ENCODE measurements at regions not wholly inside any gene's neighbourhood (a gene's known extent, or its start where the extent isn't known, plus 50 kb on each side); places are given as distances from the start of the nearest gene placed in this dataset.
"Not testable (repeated sequence)": the region's sequence is repeated elsewhere in the genome, so short reads cannot be mapped to it uniquely, and the experiment has no call there.

DNA sequence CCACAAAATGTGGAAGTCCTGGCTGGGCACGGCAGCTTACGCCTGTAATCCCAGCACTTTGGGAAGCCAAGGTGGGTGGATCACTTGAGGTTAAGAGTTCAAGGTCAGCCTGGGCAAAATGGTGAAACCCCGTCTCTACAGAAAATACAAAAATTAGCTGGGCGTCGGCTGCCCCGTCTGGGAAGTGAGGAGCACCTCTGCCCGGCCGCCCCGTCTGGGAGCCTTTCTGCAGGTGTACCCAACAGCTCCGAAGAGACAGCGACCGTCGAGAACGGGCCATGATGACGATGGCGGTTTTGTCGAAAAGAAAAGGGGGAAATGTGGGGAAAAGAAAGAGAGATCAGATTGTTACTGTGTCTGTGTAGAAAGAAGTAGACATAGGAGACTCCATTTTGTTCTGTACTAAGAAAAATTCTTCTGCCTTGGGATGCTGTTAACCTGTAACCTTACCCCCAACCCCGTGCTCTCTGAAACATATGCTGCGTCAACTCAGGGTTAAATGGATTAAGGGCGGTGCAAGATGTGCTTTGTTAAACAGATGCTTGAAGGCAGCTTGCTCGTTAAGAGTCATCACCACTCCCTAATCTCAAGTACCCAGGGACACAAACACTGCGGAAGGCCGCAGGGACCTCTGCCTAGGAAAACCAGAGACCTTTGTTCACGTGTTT lies 75.0 kb downstream of the HAPSTR1 start:
- not testable (repeated sequence) for H3K36me3 Mint-ChIP-seq (ENCODE audit: insufficient read depth); DNase-seq; H3K4me1 Mint-ChIP-seq (ENCODE audit: low read depth in 2 of 2); H3K27ac Mint-ChIP-seq; H3K4me3 Mint-ChIP-seq; ATAC-seq (replicated peaks); H3K9me3 Mint-ChIP-seq
- peaks cover 8 to 10% of the 10 kb centered on the region in 2 donors for H3K27me3 Mint-ChIP-seq

DNA sequence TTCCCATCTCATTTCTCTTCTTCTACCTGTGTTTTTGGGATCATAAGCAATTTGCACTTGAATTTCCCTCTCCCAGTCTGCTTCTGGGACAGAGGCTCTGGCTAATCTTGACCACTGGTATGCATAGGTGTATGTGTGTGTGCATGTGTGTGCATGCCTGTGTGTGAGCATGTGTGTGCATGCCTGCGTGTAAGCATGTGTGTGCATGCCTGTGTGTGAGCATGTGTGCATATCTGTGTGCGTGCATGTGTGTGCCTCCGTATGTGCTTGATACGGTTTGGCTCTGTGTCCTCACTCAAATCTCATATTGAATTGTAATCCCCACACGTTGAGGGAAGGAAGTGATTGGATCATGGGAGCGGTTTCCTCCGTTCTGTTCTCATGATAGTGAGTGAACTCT lies 77.7 kb downstream of the HAPSTR1 start:
- Mint-ChIP-seq H3K36me3 (ENCODE audit: insufficient read depth) (no peaks in the 10 kb centered on the region), H3K4me1 (ENCODE audit: low read depth in 2 of 2) (no peaks in the 10 kb centered on the region), H3K4me3 (no peak overlapping the region), H3K27ac (no peak overlapping the region), H3K27me3 (peaks cover 8 to 16% of the 10 kb centered on the region in 2 donors), H3K9me3 (no peaks in the 10 kb centered on the region)
- DNase-seq (no peak), ATAC-seq (replicated peaks) (no peak)

DNA sequence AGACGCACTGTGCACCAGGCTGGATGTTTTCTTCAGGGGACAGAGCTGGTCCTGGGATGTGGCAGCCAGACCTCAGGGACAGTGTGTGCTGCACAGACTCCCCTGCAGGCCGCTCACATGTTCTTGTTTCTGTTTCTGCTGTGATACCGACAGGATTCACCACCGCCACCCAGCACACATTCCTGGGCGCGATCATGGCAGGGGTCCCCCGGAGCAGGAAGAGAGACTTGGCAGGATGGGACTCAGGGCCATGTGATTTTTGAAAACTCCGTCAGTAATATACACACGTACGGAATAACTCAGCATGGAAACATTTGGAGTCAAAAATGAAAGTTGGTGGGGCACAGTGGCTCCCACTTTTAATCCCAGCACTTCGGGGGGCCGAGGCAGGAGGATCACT lies 79.0 kb downstream of the HAPSTR1 start:
- DNase-seq (no peak), ATAC-seq (replicated peaks) (no peak)
- H3K27ac Mint-ChIP-seq, result no peak overlapping the region
- H3K9me3 Mint-ChIP-seq, result no peaks in the 10 kb centered on the region
- H3K4me1 Mint-ChIP-seq (ENCODE audit: low read depth in 2 of 2), result no peaks in the 10 kb centered on the region
- peaks cover 8 to 25% of the 10 kb centered on the region in 2 donors for H3K27me3 Mint-ChIP-seq
- no peak overlapping the region for H3K4me3 Mint-ChIP-seq
- H3K36me3 Mint-ChIP-seq (ENCODE audit: insufficient read depth), result no peaks in the 10 kb centered on the region

DNA sequence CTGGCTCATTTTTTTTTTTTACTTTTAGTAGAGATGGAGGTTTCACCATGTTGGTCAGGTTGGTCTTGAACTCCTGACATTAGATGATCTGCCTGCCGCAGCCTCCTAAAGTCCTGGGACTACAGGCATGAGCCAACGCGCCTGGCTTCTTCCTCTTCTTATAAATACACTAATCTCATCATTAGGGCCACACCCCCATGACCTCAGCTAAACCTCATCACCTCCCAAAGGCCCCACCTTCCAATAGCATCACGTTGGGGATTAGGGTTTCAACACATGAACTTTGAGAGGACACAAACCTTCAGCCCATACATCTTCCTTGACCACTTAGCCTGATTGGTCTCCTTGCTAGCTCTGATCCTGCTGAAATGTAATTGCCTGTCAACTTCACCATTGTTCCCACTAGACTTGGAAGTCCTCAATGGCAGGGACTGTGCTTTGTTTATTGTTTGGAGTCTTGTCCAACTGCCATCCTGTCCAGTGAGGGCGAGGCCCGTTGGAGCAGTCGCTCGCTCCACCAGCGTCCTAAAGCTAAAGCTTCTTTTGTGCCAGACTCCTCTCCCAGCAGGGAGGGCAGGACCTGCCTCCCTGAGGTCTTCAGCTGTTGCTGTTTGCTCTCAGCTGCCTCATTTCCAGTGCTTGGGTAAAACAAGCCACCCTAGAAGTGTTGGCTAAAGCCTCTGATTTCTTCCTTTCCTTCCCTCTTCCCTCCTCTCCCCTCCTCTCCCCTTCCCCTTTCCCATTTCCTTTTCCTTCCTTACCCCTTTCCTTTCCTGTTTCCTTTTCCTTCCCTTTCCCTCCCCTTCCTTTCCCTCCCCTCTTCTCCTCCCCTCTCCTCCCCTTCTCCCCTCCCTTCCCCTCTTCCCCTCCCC lies 85.3 kb downstream of the HAPSTR1 start:
- ATAC-seq (replicated peaks), result no peak
- Mint-ChIP-seq H3K27ac (no peak overlapping the region), H3K36me3 (ENCODE audit: insufficient read depth) (no peaks in the 10 kb centered on the region), H3K4me3 (no peak overlapping the region), H3K9me3 (no peaks in the 10 kb centered on the region), H3K4me1 (ENCODE audit: low read depth in 2 of 2) (no peaks in the 10 kb centered on the region), H3K27me3 (peaks cover 21 to 65% of the 10 kb centered on the region in 2 donors)
- no peak for DNase-seq

DNA sequence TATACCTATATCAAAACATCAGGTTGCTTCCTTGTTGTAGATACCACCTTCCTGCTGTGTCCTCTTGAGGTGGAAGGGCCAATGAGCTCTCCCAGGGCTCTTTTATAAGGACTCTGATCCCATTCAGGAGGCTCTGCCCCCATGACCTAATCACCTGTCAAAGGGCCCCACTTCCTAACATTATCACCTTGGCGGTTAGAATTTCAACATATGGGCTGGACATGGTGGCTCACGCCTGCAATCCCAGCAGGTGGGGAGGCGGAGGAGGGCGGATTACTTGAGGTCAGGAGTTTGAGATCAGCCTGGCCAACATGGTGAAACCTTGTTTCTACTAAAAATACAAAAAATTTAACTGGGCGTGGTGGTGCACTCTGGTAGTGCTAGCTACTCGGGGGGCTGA lies 86.4 kb downstream of the HAPSTR1 start:
- no peak for ATAC-seq (replicated peaks)
- DNase-seq, result no peak
- no peaks in the 10 kb centered on the region for H3K36me3 Mint-ChIP-seq (ENCODE audit: insufficient read depth)
- no peak overlapping the region for H3K4me3 Mint-ChIP-seq
- H3K27me3 Mint-ChIP-seq, result peaks cover 21 to 76% of the 10 kb centered on the region in 2 donors
- no peaks in the 10 kb centered on the region for H3K9me3 Mint-ChIP-seq
- H3K4me1 Mint-ChIP-seq (ENCODE audit: low read depth in 2 of 2), result no peaks in the 10 kb centered on the region
- no peak overlapping the region for H3K27ac Mint-ChIP-seq

DNA sequence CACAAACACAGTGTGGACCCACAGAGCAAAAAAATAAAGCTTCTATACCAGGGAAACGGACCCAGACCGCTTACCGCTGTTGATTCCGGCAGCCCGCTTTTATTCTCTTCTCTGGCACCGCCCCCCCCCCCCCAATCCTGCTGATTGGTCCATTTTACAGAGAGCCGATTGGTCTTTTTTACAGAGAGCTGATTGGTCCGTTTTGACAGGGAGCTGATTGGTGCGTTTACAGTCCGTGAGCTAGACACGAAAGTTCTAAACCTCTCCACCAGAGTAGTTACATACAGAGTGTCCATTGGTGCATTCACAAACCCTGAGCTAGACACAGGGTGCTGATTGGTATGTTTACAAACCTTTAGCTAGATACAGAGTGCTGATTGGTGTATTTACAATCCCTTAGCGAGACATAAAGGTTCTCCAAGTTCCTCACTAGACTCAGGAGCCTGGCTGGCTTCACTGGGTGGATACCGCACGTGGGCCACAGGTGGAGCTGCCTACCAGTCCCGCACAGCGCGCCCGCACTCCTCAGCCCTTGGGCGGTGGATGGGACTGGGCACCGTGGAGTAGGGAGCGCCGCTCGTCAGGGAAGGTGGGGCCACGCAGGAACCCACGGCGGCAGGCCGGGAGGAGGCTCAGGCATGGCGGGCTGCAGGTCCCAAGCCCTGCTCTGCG lies 92.4 kb downstream of the HAPSTR1 start:
- H3K4me1 Mint-ChIP-seq (ENCODE audit: low read depth in 2 of 2), result no peaks in the 10 kb centered on the region
- H3K27ac Mint-ChIP-seq, result no peak overlapping the region
- no peaks in the 10 kb centered on the region for H3K9me3 Mint-ChIP-seq
- DNase-seq (no peak), ATAC-seq (replicated peaks) (no peak)
- no peaks in the 10 kb centered on the region for H3K36me3 Mint-ChIP-seq (ENCODE audit: insufficient read depth)
- H3K27me3 Mint-ChIP-seq, result peaks cover 15 to 35% of the 10 kb centered on the region in 2 donors
- H3K4me3 Mint-ChIP-seq, result no peak overlapping the region

DNA sequence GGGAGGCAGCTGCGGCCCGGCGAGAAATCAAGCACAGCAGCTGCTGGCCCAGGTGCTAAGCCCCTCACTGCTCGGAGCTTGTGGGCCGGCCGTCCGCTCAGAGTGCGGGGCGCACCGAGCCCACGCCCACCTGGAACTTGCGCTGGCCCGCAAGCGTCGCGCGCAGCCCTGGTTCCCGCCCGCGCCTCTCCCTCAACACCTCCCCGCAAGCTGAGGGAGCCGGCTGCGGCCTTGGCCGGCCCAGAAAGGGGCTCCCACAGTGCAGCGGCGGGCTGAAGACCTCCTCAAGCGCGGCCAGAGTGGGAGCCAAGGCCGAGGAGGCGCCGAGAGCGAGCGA lies 92.9 kb downstream of the HAPSTR1 start:
- Mint-ChIP-seq H3K27me3 (peaks cover 12 to 30% of the 10 kb centered on the region in 2 donors), H3K27ac (no peak overlapping the region), H3K4me1 (ENCODE audit: low read depth in 2 of 2) (no peaks in the 10 kb centered on the region), H3K4me3 (no peak overlapping the region), H3K9me3 (no peaks in the 10 kb centered on the region), H3K36me3 (ENCODE audit: insufficient read depth) (no peaks in the 10 kb centered on the region)
- ATAC-seq (replicated peaks), result no peak
- no peak for DNase-seq

DNA sequence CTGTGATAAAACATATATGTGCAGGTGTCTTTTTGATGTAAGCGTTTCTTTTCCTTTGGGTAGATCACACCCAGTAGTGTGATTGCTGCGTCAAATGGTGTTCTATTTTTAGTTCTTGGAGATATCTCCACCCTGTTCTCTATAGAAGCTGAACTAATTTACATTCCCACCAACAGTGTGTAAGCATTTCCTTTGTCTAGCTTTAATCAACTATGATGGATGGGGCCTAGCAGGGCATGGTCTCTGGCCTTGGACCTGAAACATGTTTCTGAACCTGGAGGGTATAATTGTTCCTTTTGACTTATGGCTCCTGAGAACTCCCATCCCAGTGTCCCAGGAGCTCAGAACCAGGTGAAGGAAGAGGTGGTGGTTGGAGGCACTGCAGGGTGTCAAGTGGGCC lies 93.9 kb downstream of the HAPSTR1 start:
- H3K4me3 Mint-ChIP-seq, result no peak overlapping the region
- no peak overlapping the region for H3K27ac Mint-ChIP-seq
- no peaks in the 10 kb centered on the region for H3K36me3 Mint-ChIP-seq (ENCODE audit: insufficient read depth)
- peaks cover 5 to 24% of the 10 kb centered on the region in 2 donors for H3K27me3 Mint-ChIP-seq
- no peaks in the 10 kb centered on the region for H3K4me1 Mint-ChIP-seq (ENCODE audit: low read depth in 2 of 2)
- no peak for ATAC-seq (replicated peaks)
- DNase-seq, result no peak
- no peaks in the 10 kb centered on the region for H3K9me3 Mint-ChIP-seq

DNA sequence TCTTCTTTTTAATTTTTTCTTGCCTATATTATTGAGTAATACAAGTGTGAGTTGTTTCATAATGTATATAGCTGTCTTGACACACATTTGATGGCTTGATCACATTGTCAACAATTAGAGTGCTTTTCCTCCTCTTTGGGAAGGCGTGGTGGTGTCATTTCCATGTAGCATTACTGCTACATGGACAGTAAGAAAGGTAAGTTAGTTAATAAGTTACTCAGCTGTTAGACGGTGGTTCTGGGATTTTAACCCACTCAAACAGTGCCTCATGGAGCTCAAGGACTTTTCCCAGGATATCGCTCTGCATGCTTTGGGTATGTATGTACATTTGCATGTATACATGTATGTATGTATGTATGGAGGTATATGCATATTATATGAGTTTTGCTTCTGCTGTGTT lies 94.6 kb downstream of the HAPSTR1 start:
- DNase-seq (no peak), ATAC-seq (replicated peaks) (no peak)
- no peak overlapping the region for H3K27ac Mint-ChIP-seq
- H3K4me3 Mint-ChIP-seq, result no peak overlapping the region
- H3K36me3 Mint-ChIP-seq (ENCODE audit: insufficient read depth), result no peaks in the 10 kb centered on the region
- H3K27me3 Mint-ChIP-seq, result peaks cover 1 to 18% of the 10 kb centered on the region in 2 donors
- H3K9me3 Mint-ChIP-seq, result no peaks in the 10 kb centered on the region
- no peaks in the 10 kb centered on the region for H3K4me1 Mint-ChIP-seq (ENCODE audit: low read depth in 2 of 2)

DNA sequence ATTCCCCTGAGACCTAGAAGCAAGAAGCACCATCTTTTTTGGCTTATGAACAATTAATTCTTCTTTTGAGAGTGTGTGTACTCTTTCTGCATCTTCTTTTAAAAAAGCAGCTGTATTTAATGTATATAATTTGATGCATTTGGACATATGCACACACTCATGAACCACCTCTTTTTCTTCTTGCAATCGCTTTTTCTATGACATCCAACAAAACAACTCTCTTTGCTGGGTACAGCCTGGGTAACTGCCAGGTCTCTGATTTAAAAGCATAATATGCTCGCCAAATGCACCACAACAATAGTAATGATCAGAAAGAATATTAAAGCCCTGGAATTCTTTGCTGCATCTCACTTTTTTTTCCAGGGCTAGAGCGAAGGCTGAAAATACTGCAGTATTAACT lies 97.3 kb downstream of the HAPSTR1 start:
- H3K9me3 Mint-ChIP-seq, result no peaks in the 10 kb centered on the region
- no peak for ATAC-seq (replicated peaks)
- H3K36me3 Mint-ChIP-seq (ENCODE audit: insufficient read depth), result no peaks in the 10 kb centered on the region
- peaks cover 0 to 6% of the 10 kb centered on the region in 2 donors for H3K27me3 Mint-ChIP-seq
- DNase-seq, result no peak
- H3K27ac Mint-ChIP-seq, result no peak overlapping the region
- H3K4me3 Mint-ChIP-seq, result no peak overlapping the region
- H3K4me1 Mint-ChIP-seq (ENCODE audit: low read depth in 2 of 2), result no peaks in the 10 kb centered on the region

DNA sequence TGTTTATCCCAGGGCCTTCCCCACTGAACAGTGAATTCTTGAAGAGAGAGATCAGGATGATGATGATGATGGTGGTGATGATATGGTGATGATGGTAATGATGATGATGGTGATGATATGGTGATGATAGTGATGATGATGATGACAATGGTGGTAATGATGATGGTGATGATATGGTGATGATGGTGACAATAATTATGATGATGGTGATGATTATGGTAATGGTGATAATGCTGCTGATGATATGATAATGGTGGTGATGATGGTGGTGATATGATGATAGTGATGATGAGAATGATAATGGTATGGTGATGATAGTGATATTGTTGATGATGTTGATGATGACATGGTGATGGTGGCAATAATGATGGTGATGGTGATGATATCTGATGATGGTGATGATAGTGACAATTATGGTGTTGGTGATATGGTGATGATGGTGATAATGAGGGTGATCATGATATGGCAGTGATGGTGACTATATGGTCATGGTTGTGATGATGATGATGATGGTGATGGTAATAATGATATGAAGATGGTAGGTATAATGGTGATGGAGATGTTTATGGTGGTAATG lies 99.9 kb downstream of the HAPSTR1 start:
- H3K27me3 Mint-ChIP-seq, result peaks cover under 1 to 15% of the 10 kb centered on the region in 2 donors
- H3K27ac Mint-ChIP-seq, result no peak overlapping the region
- no peak for DNase-seq
- H3K4me1 Mint-ChIP-seq (ENCODE audit: low read depth in 2 of 2), result no peaks in the 10 kb centered on the region
- no peak for ATAC-seq (replicated peaks)
- no peaks in the 10 kb centered on the region for H3K36me3 Mint-ChIP-seq (ENCODE audit: insufficient read depth)
- H3K9me3 Mint-ChIP-seq, result no peaks in the 10 kb centered on the region
- H3K4me3 Mint-ChIP-seq, result no peak overlapping the region

DNA sequence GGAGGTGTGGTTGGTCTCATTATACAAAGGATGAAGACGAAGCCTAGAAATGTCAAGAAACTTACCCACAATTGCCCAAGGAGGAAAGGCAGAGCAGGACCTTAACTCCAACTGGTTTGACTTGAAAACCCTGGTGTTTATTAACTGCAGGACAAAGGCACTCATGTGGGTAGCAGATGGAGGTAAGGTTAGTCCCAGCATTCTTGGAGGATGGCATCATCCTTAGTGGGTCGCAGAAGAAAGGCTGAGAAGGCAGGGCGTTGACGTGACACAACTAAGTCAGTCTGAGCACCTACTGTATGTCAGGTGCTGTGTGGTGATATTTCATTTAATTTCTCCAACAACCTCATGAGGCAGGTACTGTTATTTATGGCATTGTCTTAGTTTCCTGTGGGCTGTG lies 101.3 kb downstream of the HAPSTR1 start:
- no peaks in the 10 kb centered on the region for H3K36me3 Mint-ChIP-seq (ENCODE audit: insufficient read depth)
- H3K27ac Mint-ChIP-seq, result no peak overlapping the region
- no peak overlapping the region for H3K4me3 Mint-ChIP-seq
- DNase-seq, result no peak
- no peaks in the 10 kb centered on the region for H3K4me1 Mint-ChIP-seq (ENCODE audit: low read depth in 2 of 2)
- no peaks in the 10 kb centered on the region for H3K9me3 Mint-ChIP-seq
- peaks cover 9 to 15% of the 10 kb centered on the region in 2 donors for H3K27me3 Mint-ChIP-seq
- ATAC-seq (replicated peaks), result no peak

DNA sequence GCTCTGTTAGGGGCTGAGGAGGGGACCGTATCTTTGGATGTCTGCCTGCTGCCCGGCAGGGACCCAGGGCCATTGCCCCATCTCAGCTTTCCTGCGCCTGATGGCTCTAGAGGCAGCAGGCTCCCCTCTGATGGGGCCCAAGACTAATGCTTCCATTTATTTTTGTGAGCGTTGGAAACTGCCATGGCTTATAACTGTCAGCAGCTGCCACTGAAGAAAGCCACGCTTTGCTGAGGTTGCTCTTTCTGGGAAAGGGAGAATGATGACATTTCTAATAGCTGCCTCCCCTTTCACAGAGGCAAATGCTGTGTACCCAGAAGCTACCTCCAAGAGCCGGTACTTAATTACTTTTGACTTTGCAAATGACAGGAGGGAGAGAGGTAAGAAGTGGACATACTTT lies 103.8 kb downstream of the HAPSTR1 start:
- DNase-seq, result no peak

More for the DNA sequence above, 103.8 kb downstream of the HAPSTR1 start:
- Mint-ChIP-seq H3K4me1 (ENCODE audit: low read depth in 2 of 2) (no peaks in the 10 kb centered on the region), H3K9me3 (no peaks in the 10 kb centered on the region), H3K36me3 (ENCODE audit: insufficient read depth) (no peaks in the 10 kb centered on the region), H3K27ac (no peak overlapping the region), H3K27me3 (peaks cover 27 to 28% of the 10 kb centered on the region in 2 donors), H3K4me3 (no peak overlapping the region)
- ATAC-seq (replicated peaks), result no peak
